GM12878 (cell line): ENCODE measurements at regions not wholly inside any gene's neighbourhood (a gene's known extent, or its start where the extent isn't known, plus 50 kb on each side); places are given as distances from the start of the nearest gene placed in this dataset.
"Not testable (repeated sequence)": the region's sequence is repeated elsewhere in the genome, so short reads cannot be mapped to it uniquely, and the experiment has no call there.

Source experiments
- ATAC-seq: fragments of 200-7000 bp; cut with Tn5 transposase; 3 replicates; pipeline ENCODE4 v1.9.1; 2020; ENCODE audit warnings: mild to moderate bottlenecking, moderate library complexity
- BruUV-seq: library from RNA; stranded (reverse); fragments of 400-500 nt; replicated peaks from 2 replicates; lab custom pipeline; 2021; lab: Mats Ljungman, UMichigan
- CTCF ChIA-PET: fragments of 300-600 bp; sonication (Branson Sonifier 250); formaldehyde crosslinking; extraction: SDS; loops from one replicate; lab custom pipeline; 2021; ENCODE audit warnings: inconsistent platforms; lab: Yijun Ruan, JAX
- POLR2A ChIA-PET: fragments of 350-600 bp; formaldehyde crosslinking; extraction: SDS; loops from one replicate; lab custom pipeline; 2021; ENCODE audit warnings: inconsistent platforms; lab: Charles Lee
- RAD21 ChIA-PET: fragments of 300-600 bp; sonication (Branson Sonifier 250); formaldehyde crosslinking; loops from one replicate; lab custom pipeline; 2023; ENCODE audit warnings: antibody characterized with exemption; ENCODE audit not compliant: unreplicated experiment; lab: Charles Lee
- SMC1A ChIA-PET: fragments of 300-600 bp; sonication (Branson Sonifier 250); formaldehyde crosslinking; loops from one replicate; lab custom pipeline; 2023; ENCODE audit not compliant: unreplicated experiment, uncharacterized antibody; lab: Charles Lee
- DNase-seq: peaks from one replicate; pipeline ENCODE4 v3.0.0-alpha.2; 2011; ENCODE audit warnings: low read depth, low spot score
- FAIRE-seq: peaks from 3 replicates; lab custom pipeline; 2011; peaks lifted over from hg19 to GRCh38; lab: Jason Lieb, UNC
- H2AFZ ChIP-seq: 2 replicates; pipeline ENCODE4 v1.6.0; 2011; ENCODE audit warnings: low read depth, low read length, control low read depth; ENCODE audit not compliant: control insufficient read depth
- H3K27ac ChIP-seq: 2 replicates; pipeline ENCODE4 v1.5.1; 2011; ENCODE audit warnings: control low read depth; ENCODE audit not compliant: control insufficient read depth, insufficient read depth
- H3K27me3 ChIP-seq, 2 experiments: replicated peaks in 1 of 2; 2 replicates each; pipeline versions ENCODE4 v1.6.0 to v1.6.1; 2011; ENCODE audit warnings: low read length in 1 of 2; ENCODE audit not compliant: control insufficient read depth in 2 of 2, insufficient read depth in 2 of 2
- H3K36me3 ChIP-seq, 2 experiments: 2 replicates each; pipeline ENCODE4 v1.5.1; 2011; ENCODE audit warnings: low read length in 1 of 2; ENCODE audit not compliant: control insufficient read depth in 2 of 2, insufficient read depth in 2 of 2
- H3K4me1 ChIP-seq: 2 replicates; pipeline ENCODE4 v1.6.1; 2011; ENCODE audit warnings: mild to moderate bottlenecking, low read length, moderate library complexity, mixed read lengths; ENCODE audit not compliant: control insufficient read depth, insufficient read depth
- H3K4me2 ChIP-seq: 2 replicates; pipeline ENCODE4 v1.6.0; 2011; ENCODE audit warnings: control low read depth; ENCODE audit not compliant: control insufficient read depth, insufficient read depth
- H3K4me3 ChIP-seq: fragments of 200-600 bp; sonication (generic); 2 replicates; pipeline ENCODE4 v1.5.1; 2016
- H3K79me2 ChIP-seq: 2 replicates; pipeline ENCODE4 v1.6.0; 2011; ENCODE audit warnings: low read length; ENCODE audit not compliant: control insufficient read depth, insufficient read depth
- H3K9ac ChIP-seq: 2 replicates; pipeline ENCODE4 v1.8.0; 2011; ENCODE audit warnings: low read length, control low read depth, mixed read lengths; ENCODE audit not compliant: control insufficient read depth, insufficient read depth
- H3K9me3 ChIP-seq: replicated peaks from 3 replicates; pipeline ENCODE4 v1.5.1; 2011; ENCODE audit warnings: mild to moderate bottlenecking, low read length; ENCODE audit not compliant: control insufficient read depth, insufficient read depth
- H4K20me1 ChIP-seq: 2 replicates; pipeline ENCODE4 v1.6.0; 2011; ENCODE audit not compliant: control insufficient read depth, insufficient read depth
- CBX5 ChIP-seq: sonication (generic); IDR thresholded peaks from 2 replicates; pipeline ENCODE4 v1.6.1; 2016; ENCODE audit warnings: low read depth, moderate library complexity, mild to moderate bottlenecking, inconsistent platforms
- GABPA ChIP-seq: IDR thresholded peaks from 2 replicates; pipeline ENCODE4 v1.6.1; 2014; ENCODE audit warnings: antibody characterized with exemption, low read depth, mild to moderate bottlenecking, inconsistent platforms
- IRF4 ChIP-seq: IDR thresholded peaks from 2 replicates; pipeline ENCODE4 v1.6.1; 2011; ENCODE audit warnings: low read depth, low read length
- JUND ChIP-seq: IDR thresholded peaks from 2 replicates; pipeline ENCODE4 v1.6.1; 2012; ENCODE audit warnings: low read depth, mild to moderate bottlenecking, low read length, improper control_type of control experiment, moderate library complexity
- LARP7 ChIP-seq: fragments of 450-650 bp; IDR thresholded peaks from 2 replicates; pipeline ENCODE4 v1.6.1; 2017; ENCODE audit warnings: mild to moderate bottlenecking
- MYC ChIP-seq: IDR thresholded peaks from 2 replicates; pipeline ENCODE4 v1.6.1; 2011; ENCODE audit warnings: mild to moderate bottlenecking, low read length, moderate library complexity, inconsistent platforms; ENCODE audit not compliant: insufficient read depth, insufficient replicate concordance, insufficient read length, severe bottlenecking
- NBN ChIP-seq: fragments of 450-650 bp; IDR thresholded peaks from 2 replicates; pipeline ENCODE4 v1.6.1; 2016
- NFXL1 ChIP-seq: fragments of 450-650 bp; IDR thresholded peaks from 2 replicates; pipeline ENCODE4 v1.6.1; 2017; ENCODE audit warnings: antibody characterized with exemption, mild to moderate bottlenecking, borderline replicate concordance
- NFYA ChIP-seq: IDR thresholded peaks from 2 replicates; pipeline ENCODE4 v1.6.1; 2011; ENCODE audit warnings: low read depth, mild to moderate bottlenecking, low read length, improper control_type of control experiment, borderline replicate concordance
- RCOR1 ChIP-seq: conservative IDR thresholded peaks from 2 replicates; pipeline ENCODE4 v1.6.1; 2012; ENCODE audit warnings: low read depth, low read length, improper control_type of control experiment
- SMAD5 ChIP-seq: IDR thresholded peaks from 2 replicates; pipeline ENCODE4 v1.6.1; 2016; ENCODE audit warnings: antibody characterized with exemption, low read depth
- SPI1 ChIP-seq: IDR thresholded peaks from 2 replicates; pipeline ENCODE4 v1.6.1; 2011; ENCODE audit warnings: low read depth, mild to moderate bottlenecking, low read length, moderate library complexity, borderline replicate concordance; ENCODE audit not compliant: insufficient read depth
- ZBED1 ChIP-seq: IDR thresholded peaks from 2 replicates; pipeline ENCODE4 v1.6.1; 2016; ENCODE audit warnings: borderline replicate concordance
- ZNF217 ChIP-seq: fragments of 450-650 bp; IDR thresholded peaks from 2 replicates; pipeline ENCODE4 v1.6.1; 2017; ENCODE audit warnings: antibody characterized with exemption, mild to moderate bottlenecking
- ZNF622 ChIP-seq: fragments of 450-650 bp; IDR thresholded peaks from 2 replicates; pipeline ENCODE4 v1.6.1; 2017; ENCODE audit warnings: mild to moderate bottlenecking, inconsistent platforms
- WGBS: methylation state at CpG from one replicate; pipeline ENCODE4 v1.1.6; 2016; ENCODE audit warnings: low lambda C conversion rate; ENCODE audit not compliant: insufficient replicate concordance, insufficient coverage; ENCODE audit errors: missing lambda C conversion rate; 5-methylcytosine and 5-hydroxymethylcytosine counted together
- in situ Hi-C: fragments of 300-500 bp; cut with MboI; formaldehyde crosslinking; loops from 9 replicates; pipeline ENCODE4 v1.14.3; 2018; ENCODE audit warnings: mixed read lengths
- intact Hi-C: fragments of 100-400 bp; cut with micrococcal nuclease; formaldehyde crosslinking; loops from one replicate; pipeline ENCODE4 v1.14.2; 2022; ENCODE audit not compliant: unreplicated experiment
- TF ChIP-seq, protein P1 (sequence below): fragments of 450-650 bp; IDR thresholded peaks from 2 replicates; pipeline ENCODE4 v1.6.1; 2017; ENCODE audit warnings: low read depth, mild to moderate bottlenecking, moderate library complexity
- TF ChIP-seq, protein P2 (sequence below): IDR thresholded peaks from 2 replicates; pipeline ENCODE4 v1.6.1; 2011; ENCODE audit warnings: borderline replicate concordance, low read depth, mild to moderate bottlenecking, moderate library complexity, mixed read lengths, low read length; ENCODE audit not compliant: insufficient read depth; ENCODE audit errors: extremely low read length

DNA sequence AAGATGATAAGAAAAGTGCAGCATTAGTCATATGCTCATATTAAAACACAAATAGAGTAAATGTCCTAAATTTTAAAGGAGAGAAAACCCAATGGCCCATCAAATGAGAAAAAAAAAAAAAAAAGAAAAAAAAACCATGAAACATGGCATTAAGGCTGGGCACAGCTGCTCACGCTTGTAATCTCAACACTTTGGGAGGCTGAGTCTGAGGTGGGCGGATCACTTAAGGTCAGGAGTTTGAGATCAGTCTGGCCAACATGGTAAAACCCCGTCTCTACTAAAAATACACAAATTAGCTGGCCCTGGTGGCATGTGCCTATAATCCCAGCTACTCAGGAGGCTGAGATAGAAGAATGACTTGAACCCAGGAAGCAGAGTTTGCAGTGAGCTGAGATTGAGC is 515.5 kb upstream of the ANO3 start (continued):
- TF ChIP-seq, protein P1, sequence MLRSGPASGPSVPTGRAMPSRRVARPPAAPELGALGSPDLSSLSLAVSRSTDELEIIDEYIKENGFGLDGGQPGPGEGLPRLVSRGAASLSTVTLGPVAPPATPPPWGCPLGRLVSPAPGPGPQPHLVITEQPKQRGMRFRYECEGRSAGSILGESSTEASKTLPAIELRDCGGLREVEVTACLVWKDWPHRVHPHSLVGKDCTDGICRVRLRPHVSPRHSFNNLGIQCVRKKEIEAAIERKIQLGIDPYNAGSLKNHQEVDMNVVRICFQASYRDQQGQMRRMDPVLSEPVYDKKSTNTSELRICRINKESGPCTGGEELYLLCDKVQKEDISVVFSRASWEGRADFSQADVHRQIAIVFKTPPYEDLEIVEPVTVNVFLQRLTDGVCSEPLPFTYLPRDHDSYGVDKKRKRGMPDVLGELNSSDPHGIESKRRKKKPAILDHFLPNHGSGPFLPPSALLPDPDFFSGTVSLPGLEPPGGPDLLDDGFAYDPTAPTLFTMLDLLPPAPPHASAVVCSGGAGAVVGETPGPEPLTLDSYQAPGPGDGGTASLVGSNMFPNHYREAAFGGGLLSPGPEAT = no peak
- no peak for TF ChIP-seq ZBED1
- no peak for TF ChIP-seq RCOR1
- TF ChIP-seq JUND = no peak
- no peak for TF ChIP-seq SMAD5
- TF ChIP-seq, all 136 proteins: peak for 0

DNA sequence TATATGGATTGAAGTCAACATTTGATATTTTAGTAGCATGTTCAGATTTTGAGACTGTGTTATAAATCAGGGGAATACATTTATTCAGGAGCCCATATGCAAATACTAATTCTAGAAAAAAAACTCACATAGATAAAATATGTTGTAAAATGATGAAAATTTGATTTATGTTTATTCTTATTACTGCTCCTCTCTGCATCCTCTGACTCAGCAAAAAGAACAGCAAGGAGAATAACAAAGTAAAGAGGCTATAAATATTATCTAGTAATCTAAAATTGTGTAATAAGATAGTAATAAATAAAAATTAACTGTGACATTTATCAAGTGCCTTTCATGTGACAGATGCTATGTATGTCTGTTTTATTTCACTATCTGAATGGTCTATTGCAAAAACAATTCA is 507.2 kb upstream of the ANO3 start:
- ChIA-PET SMC1A (no interaction called here), POLR2A (no interaction called here), CTCF (no interaction called here), RAD21 (no interaction called here)
- H3K27me3 ChIP-seq = no peaks in the 10 kb centered on the region
- no peaks in the 10 kb centered on the region for H3K4me1 ChIP-seq
- no peak overlapping the region for H3K4me3 ChIP-seq
- in situ Hi-C loops (no loop called here), intact Hi-C loops (no loop called here)
- no peak overlapping the region for H3K27ac ChIP-seq
- no peaks in the 10 kb centered on the region for H3K79me2 ChIP-seq
- H4K20me1 ChIP-seq = no peaks in the 10 kb centered on the region
- no peak overlapping the region for H3K4me2 ChIP-seq
- FAIRE-seq = no peak
- no peaks in the 10 kb centered on the region for H3K9me3 ChIP-seq
- no TSS peak for BruUV-seq
- TF ChIP-seq NBN (no peak), CBX5 (no peak), MYC (no peak), IRF4 (no peak), NFXL1 (no peak), ZNF622 (no peak), LARP7 (no peak), NFYA (no peak), ZNF217 (no peak), SPI1 (no peak), GABPA (no peak)
- TF ChIP-seq, protein P2, sequence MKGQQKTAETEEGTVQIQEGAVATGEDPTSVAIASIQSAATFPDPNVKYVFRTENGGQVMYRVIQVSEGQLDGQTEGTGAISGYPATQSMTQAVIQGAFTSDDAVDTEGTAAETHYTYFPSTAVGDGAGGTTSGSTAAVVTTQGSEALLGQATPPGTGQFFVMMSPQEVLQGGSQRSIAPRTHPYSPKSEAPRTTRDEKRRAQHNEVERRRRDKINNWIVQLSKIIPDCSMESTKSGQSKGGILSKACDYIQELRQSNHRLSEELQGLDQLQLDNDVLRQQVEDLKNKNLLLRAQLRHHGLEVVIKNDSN = no peak
- no peak overlapping the region for H3K9ac ChIP-seq
- no peak overlapping the region for H2AFZ ChIP-seq
- no peak for ATAC-seq
- no peaks in the 10 kb centered on the region for H3K36me3 ChIP-seq
- no peak for DNase-seq

DNA sequence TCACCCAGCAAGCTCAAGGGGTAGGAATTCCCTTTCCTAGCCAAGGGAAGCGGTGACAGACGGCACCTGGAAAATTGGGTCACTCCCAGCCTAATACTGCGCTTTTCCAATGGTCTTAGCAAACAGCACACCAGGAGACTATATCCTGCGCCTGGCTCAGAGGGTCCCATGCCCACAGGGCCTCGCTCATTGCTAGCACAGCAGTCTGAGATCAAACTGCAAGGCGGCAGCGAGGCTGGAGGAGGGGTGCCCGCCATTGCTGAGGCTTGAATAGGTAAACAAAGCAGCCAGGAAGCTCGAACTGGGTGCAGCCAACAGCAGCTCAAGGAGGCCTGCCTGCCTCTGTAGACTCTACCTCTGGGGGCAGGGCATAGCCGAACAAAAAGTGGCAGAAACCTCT is 500.4 kb upstream of the ANO3 start:
- H3K4me2 ChIP-seq, CTCF ChIA-PET, H2AFZ ChIP-seq, in situ Hi-C loops, FAIRE-seq, RAD21 ChIA-PET, H4K20me1 ChIP-seq, H3K9me3 ChIP-seq, ATAC-seq, H3K27ac ChIP-seq, H3K9ac ChIP-seq, BruUV-seq, H3K79me2 ChIP-seq, H3K4me1 ChIP-seq, H3K4me3 ChIP-seq, DNase-seq, H3K36me3 ChIP-seq, intact Hi-C loops, H3K27me3 ChIP-seq: not testable (repeated sequence)
- ChIA-PET POLR2A (interaction anchor here (0.6 kb wide), 1 partner anchor 370 kb away, joined by 3 read pairs; no protein-coding TSS in a partner anchor), SMC1A (interaction anchor here (1.3 kb wide), 1 partner anchor 29 kb away, joined by 3 read pairs; no protein-coding TSS in a partner anchor)
- 40% methylated on average over 10 of the region's 10 CpGs for WGBS
